ENCODE measurements at regions not wholly inside any gene's neighbourhood (a gene's known extent, or its start where the extent isn't known, plus 50 kb on each side); places are given as distances from the start of the nearest gene placed in this dataset.

DNA sequence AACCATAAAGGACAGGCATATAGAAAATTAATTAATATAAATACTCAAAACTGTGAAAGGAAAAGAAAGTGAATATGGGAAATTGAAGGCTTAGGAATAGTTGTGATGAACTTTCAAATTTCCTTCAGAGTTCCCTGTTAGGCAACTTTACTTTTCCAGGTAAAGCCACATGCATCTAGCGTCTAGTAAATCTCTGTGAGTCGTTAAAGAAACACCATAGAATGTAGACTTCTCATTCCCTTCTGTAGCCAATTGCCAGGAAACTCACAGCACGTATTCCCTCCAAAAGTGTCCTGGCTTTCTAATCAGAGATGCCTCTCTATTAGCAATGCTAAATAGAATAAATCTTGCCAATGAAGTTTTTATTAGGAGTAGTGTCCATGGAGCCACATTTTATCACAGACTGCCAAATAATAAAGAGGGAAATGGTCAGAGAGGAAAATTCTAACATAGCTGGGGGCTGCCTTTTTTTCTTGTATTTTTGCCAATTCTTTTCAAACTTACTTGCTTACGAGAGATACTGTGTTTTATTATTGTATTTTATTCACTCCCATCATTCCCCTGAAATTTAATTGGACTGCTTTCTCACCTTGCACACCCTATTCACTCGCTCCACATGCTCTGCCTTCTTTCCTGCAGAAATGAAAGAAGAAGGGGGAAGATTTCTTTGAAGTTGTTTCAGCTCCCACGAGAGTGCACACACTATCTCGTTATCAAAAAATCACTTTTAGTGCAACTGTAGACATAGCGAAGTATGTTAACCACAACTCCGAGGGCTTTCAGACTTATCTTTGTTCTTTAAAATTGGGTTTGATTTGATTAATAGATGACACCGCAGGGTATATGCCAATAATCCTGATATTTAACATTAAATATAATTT is 439.0 kb downstream of the CSNK1G3 start:
- TF ChIP-seq, protein P1, sequence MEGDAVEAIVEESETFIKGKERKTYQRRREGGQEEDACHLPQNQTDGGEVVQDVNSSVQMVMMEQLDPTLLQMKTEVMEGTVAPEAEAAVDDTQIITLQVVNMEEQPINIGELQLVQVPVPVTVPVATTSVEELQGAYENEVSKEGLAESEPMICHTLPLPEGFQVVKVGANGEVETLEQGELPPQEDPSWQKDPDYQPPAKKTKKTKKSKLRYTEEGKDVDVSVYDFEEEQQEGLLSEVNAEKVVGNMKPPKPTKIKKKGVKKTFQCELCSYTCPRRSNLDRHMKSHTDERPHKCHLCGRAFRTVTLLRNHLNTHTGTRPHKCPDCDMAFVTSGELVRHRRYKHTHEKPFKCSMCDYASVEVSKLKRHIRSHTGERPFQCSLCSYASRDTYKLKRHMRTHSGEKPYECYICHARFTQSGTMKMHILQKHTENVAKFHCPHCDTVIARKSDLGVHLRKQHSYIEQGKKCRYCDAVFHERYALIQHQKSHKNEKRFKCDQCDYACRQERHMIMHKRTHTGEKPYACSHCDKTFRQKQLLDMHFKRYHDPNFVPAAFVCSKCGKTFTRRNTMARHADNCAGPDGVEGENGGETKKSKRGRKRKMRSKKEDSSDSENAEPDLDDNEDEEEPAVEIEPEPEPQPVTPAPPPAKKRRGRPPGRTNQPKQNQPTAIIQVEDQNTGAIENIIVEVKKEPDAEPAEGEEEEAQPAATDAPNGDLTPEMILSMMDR (IDR thresholded peaks at IDR 0.05): no peak
- TF ChIP-seq POLR2A (IDR thresholded peaks at IDR 0.05) (no peak), POLR2AphosphoS5 (IDR thresholded peaks at IDR 0.05) (no peak)

Data from stomach (tissue), 4 donors.